Activated T-cell treated with anti-CD3 and anti-CD28 coated beads, Interleukin-2, amount 50 U/mL, for 24 hours (primary cell): ENCODE measurements at regions not wholly inside any gene's neighbourhood (a gene's known extent, or its start where the extent isn't known, plus 50 kb on each side); places are given as distances from the start of the nearest gene placed in this dataset.

Experiments
- DNase-seq: peaks from one replicate; pipeline ENCODE4 v3.0.0-alpha.2; 2020
- H3K27ac Mint-ChIP-seq: 2 replicates; pipeline ENCODE4 v1.8.0; 2020; ENCODE audit warnings: mild to moderate bottlenecking, mixed read lengths
- H3K27me3 Mint-ChIP-seq: 2 replicates; pipeline ENCODE4 v1.8.0; 2020; ENCODE audit warnings: mixed read lengths
- H3K36me3 Mint-ChIP-seq: 2 replicates; pipeline ENCODE4 v1.8.0; 2020; ENCODE audit warnings: low read depth, mixed read lengths
- H3K4me1 Mint-ChIP-seq: 2 replicates; pipeline ENCODE4 v1.8.0; 2020; ENCODE audit warnings: low read depth, mixed read lengths
- H3K4me3 Mint-ChIP-seq: 2 replicates; pipeline ENCODE4 v1.8.0; 2020; ENCODE audit warnings: mild to moderate bottlenecking, moderate library complexity, mixed read lengths
- H3K9me3 Mint-ChIP-seq: 2 replicates; pipeline ENCODE4 v1.8.0; 2020; ENCODE audit warnings: mixed read lengths

DNA sequence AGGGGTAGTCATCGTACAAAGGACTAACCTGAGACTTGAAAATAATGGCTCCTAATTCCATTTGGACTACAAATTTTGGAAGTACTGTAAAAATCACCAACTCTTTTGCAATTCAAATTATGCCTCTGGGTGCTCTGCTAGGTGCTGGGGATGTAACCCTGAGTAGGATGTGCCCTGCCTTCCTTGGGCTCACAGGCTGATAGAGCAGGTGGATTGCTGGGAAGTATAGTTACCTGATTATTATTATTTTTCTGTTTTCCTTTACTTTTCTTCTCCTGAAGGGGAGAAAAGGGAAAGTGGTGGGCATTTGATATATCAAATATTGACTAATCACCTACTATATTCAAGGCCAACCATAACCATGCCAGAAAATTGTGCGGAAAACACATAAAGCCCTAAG is 119.3 kb upstream of the RIOK3 start:
- Mint-ChIP-seq H3K4me3 (no peak overlapping the region), H3K27me3 (no peaks in the 10 kb centered on the region), H3K9me3 (no peaks in the 10 kb centered on the region), H3K27ac (no peak overlapping the region), H3K36me3 (peaks cover 22% of the 10 kb centered on the region), H3K4me1 (peaks cover 9% of the 10 kb centered on the region)
- no peak for DNase-seq

GRCh38 chr18:23334569-23334968 is 118.5 kb upstream of the RIOK3 start:
- Mint-ChIP-seq H3K36me3 (peaks cover 18% of the 10 kb centered on the region), H3K4me3 (no peak overlapping the region), H3K27me3 (no peaks in the 10 kb centered on the region), H3K4me1 (peaks cover 9% of the 10 kb centered on the region), H3K27ac (no peak overlapping the region), H3K9me3 (no peaks in the 10 kb centered on the region)
- no peak for DNase-seq

DNA sequence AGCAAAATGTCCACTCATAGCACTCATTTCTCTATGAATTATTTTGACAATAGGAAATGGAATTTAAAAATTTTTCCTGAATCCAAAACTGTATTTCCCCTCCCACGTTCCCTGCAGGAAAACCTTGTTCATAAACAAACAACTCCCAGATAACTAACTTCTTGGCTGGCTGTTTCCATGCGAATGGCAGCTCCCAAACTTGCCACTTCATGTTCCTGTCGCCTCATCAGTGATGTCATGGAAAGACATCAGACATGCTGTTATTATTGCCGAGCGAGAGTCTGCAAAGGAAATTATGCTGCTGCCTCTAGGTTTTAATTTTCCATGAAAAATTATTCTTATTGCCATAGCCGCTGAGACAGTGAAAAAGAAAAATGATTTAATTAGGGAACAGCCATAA is 117.0 kb upstream of the RIOK3 start:
- DNase-seq, result no peak
- Mint-ChIP-seq H3K9me3 (no peaks in the 10 kb centered on the region), H3K27me3 (no peaks in the 10 kb centered on the region), H3K36me3 (peaks cover 10% of the 10 kb centered on the region), H3K4me1 (peaks cover 17% of the 10 kb centered on the region), H3K27ac (peak overlapping the region; percentile 12), H3K4me3 (no peak overlapping the region)

GRCh38 chr18:23337599-23338444 is 115.3 kb upstream of the RIOK3 start:
- H3K4me3 Mint-ChIP-seq, result no peak overlapping the region
- DNase-seq, result no peak
- H3K27me3 Mint-ChIP-seq, result no peaks in the 10 kb centered on the region
- H3K9me3 Mint-ChIP-seq, result no peaks in the 10 kb centered on the region
- no peak overlapping the region for H3K27ac Mint-ChIP-seq
- peaks cover 29% of the 10 kb centered on the region for H3K4me1 Mint-ChIP-seq
- H3K36me3 Mint-ChIP-seq, result peaks cover 11% of the 10 kb centered on the region

- DNase-seq, result no peak
- Mint-ChIP-seq H3K27ac (peak overlapping the region; percentile 44), H3K9me3 (no peaks in the 10 kb centered on the region)
Observed at GRCh38 chr18:23340661-23341060, 112.4 kb upstream of the RIOK3 start.

GRCh38 chr18:23341383-23341782 is 111.7 kb upstream of the RIOK3 start:
- DNase-seq, result peak; percentile 34
- peaks cover 25% of the 10 kb centered on the region for H3K4me1 Mint-ChIP-seq
- no peak overlapping the region for H3K4me3 Mint-ChIP-seq
- peak overlapping the region; percentile 44 for H3K27ac Mint-ChIP-seq
- no peaks in the 10 kb centered on the region for H3K27me3 Mint-ChIP-seq
- no peaks in the 10 kb centered on the region for H3K9me3 Mint-ChIP-seq
- H3K36me3 Mint-ChIP-seq, result peaks cover 21% of the 10 kb centered on the region

More at GRCh38 chr18:23340661-23341060, 112.4 kb upstream of the RIOK3 start:
- H3K36me3 Mint-ChIP-seq, result peaks cover 25% of the 10 kb centered on the region
- H3K4me1 Mint-ChIP-seq, result peaks cover 29% of the 10 kb centered on the region
- no peaks in the 10 kb centered on the region for H3K27me3 Mint-ChIP-seq
- H3K4me3 Mint-ChIP-seq, result no peak overlapping the region

GRCh38 chr18:23341983-23342382 is 111.1 kb upstream of the RIOK3 start:
- Mint-ChIP-seq H3K27me3 (no peaks in the 10 kb centered on the region), H3K4me3 (no peak overlapping the region), H3K27ac (peak overlapping the region; percentile 44), H3K9me3 (no peaks in the 10 kb centered on the region), H3K4me1 (peaks cover 20% of the 10 kb centered on the region), H3K36me3 (peaks cover 22% of the 10 kb centered on the region)
- no peak for DNase-seq

DNA sequence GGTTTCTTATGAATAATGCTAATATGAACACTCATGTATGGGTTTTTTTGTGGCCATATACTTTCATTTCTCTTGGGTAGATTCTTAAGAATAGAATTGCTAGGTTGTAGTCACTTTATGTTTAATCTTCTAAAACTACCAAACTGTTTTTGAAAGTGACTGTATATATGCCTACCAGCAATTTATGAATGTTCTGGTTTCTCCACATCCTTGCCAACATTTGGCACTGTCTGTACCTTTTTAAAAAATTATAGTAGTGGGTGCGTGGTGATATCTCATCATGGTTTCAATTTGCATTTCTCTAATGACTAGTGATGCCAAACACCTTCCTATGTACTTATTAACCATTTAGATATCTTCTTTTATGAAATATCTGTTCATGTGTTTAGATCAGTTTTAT is 110.6 kb upstream of the RIOK3 start:
- Mint-ChIP-seq H3K27me3 (no peaks in the 10 kb centered on the region), H3K9me3 (no peaks in the 10 kb centered on the region), H3K36me3 (peaks cover 22% of the 10 kb centered on the region), H3K4me3 (no peak overlapping the region), H3K27ac (peak overlapping the region; percentile 44), H3K4me1 (peaks cover 20% of the 10 kb centered on the region)
- DNase-seq, result no peak

DNA sequence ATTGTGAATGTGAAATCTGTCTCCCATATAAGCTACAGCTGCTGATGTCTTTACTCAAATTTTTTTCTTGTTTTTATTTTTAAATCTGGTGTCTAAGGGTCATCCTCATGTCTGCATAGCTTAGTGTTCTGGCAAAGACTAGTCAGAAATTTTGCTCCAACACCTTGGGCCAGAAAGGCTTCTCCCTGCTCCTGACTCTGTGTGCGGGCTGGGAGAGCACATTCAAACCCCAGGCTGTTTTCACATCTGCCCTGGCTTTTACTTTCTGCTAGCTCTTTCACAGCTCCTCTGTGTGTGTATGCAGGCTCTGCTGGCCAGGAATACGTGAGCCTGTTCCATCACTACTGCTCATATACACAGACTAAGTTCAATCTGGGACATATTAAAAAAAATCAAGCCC is 102.9 kb upstream of the RIOK3 start:
- H3K27me3 Mint-ChIP-seq, result no peaks in the 10 kb centered on the region
- peaks cover 3% of the 10 kb centered on the region for H3K4me1 Mint-ChIP-seq
- no peak overlapping the region for H3K4me3 Mint-ChIP-seq
- H3K27ac Mint-ChIP-seq, result no peak overlapping the region
- H3K36me3 Mint-ChIP-seq, result peaks cover 56% of the 10 kb centered on the region
- H3K9me3 Mint-ChIP-seq, result no peaks in the 10 kb centered on the region
- DNase-seq, result no peak

GRCh38 chr18:23351521-23351920 is 101.6 kb upstream of the RIOK3 start:
- no peaks in the 10 kb centered on the region for H3K27me3 Mint-ChIP-seq
- H3K27ac Mint-ChIP-seq, result no peak overlapping the region
- DNase-seq, result no peak
- H3K36me3 Mint-ChIP-seq, result peaks cover 56% of the 10 kb centered on the region
- H3K4me3 Mint-ChIP-seq, result no peak overlapping the region
- H3K9me3 Mint-ChIP-seq, result no peaks in the 10 kb centered on the region
- H3K4me1 Mint-ChIP-seq, result peaks cover 3% of the 10 kb centered on the region

DNA sequence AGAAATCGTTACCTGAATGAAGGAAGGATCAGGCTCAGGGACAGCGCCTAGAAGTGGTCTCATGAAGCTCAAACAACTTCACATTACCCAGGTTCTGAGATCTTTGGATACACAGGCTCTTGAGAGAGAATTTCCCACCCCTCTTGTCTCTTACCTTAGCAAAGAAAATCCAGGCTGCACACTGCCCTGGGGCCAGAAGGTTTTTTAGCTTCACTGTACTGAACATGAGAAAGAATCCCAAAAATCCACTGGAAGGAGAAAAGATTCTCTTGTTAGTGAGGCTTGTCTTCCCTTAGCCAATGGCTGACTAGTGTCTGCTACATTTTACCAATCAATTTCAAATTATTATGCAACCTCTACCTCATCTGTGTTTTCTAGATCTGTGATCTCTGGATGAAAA is 101.0 kb upstream of the RIOK3 start:
- Mint-ChIP-seq H3K27ac (no peak overlapping the region), H3K4me3 (no peak overlapping the region), H3K4me1 (peaks cover 3% of the 10 kb centered on the region), H3K9me3 (no peaks in the 10 kb centered on the region), H3K27me3 (no peaks in the 10 kb centered on the region), H3K36me3 (peaks cover 56% of the 10 kb centered on the region)
- no peak for DNase-seq

DNA sequence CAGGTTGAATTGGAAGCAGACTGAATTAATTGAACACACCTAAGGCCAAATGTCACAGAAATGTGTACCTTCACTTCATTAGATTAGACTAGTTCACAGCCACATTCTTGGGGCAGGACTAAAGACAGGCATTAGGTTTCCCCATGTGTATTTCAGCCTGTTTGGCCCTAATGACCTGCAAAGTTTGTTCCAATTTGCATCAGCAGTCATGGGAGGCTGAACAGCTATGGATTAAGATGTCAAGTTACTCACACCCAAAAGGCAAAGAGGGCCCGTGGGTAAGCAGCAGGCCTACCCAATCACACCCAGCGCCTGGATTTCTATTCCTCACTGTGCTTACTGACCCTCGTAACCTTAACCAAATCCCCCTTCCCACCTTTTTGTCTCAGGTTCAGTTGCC is 99.6 kb upstream of the RIOK3 start:
- Mint-ChIP-seq H3K4me3 (no peak overlapping the region), H3K4me1 (peaks cover 9% of the 10 kb centered on the region), H3K36me3 (peaks cover 53% of the 10 kb centered on the region), H3K9me3 (no peaks in the 10 kb centered on the region), H3K27ac (no peak overlapping the region), H3K27me3 (no peaks in the 10 kb centered on the region)
- no peak for DNase-seq

DNA sequence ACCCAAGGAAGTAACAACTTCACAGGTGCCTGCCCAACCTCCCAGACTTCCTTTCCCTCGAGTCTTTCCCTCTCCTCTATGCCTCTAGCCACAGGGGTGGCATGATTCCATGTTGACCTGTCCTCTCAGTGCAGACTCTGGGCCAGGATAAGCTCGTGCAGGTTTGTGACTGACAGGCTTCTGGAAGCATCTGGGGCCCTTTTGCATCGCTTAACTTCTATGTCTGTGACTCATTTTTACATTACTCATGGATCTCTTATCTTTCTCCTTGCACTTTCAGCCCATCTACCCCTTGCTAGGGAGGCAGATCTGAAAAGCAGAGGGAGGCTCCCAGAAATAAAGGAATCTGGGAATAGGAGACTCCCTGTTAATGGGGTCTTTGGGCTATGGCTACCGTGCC is 98.5 kb upstream of the RIOK3 start:
- Mint-ChIP-seq H3K9me3 (no peaks in the 10 kb centered on the region), H3K27me3 (no peaks in the 10 kb centered on the region), H3K4me1 (peaks cover 19% of the 10 kb centered on the region), H3K4me3 (no peak overlapping the region), H3K36me3 (peaks cover 42% of the 10 kb centered on the region), H3K27ac (no peak overlapping the region)
- DNase-seq, result no peak

- Mint-ChIP-seq H3K4me1 (peaks cover 19% of the 10 kb centered on the region), H3K4me3 (no peak overlapping the region), H3K36me3 (peaks cover 37% of the 10 kb centered on the region), H3K27me3 (no peaks in the 10 kb centered on the region), H3K9me3 (no peaks in the 10 kb centered on the region), H3K27ac (no peak overlapping the region)
- DNase-seq, result no peak
Observed at GRCh38 chr18:23355206-23355605, 97.9 kb upstream of the RIOK3 start.

DNA sequence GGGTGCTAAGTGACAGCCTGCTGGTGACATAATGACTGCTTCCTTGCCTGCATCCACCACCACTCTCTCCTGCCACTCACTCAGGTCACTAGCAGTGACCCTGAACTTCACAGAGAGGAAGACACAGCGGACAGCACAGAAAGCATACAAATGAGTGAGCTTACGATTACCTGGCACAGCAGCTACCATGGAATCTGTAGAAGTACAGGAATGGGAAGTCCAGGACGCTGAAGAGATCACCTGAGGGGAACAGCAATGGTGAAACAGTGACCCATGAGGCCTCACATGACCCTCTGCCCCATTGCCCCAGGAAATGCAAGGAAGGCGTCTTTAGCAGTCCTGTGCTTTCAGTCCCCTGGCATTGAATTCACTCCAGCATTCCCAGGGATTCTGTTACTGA is 96.7 kb upstream of the RIOK3 start:
- H3K36me3 Mint-ChIP-seq, result peaks cover 31% of the 10 kb centered on the region
- no peak overlapping the region for H3K4me3 Mint-ChIP-seq
- no peak for DNase-seq
- H3K4me1 Mint-ChIP-seq, result peaks cover 19% of the 10 kb centered on the region
- H3K27ac Mint-ChIP-seq, result no peak overlapping the region
- H3K27me3 Mint-ChIP-seq, result no peaks in the 10 kb centered on the region
- no peaks in the 10 kb centered on the region for H3K9me3 Mint-ChIP-seq
